Karpas-422 (cell line): ENCODE measurements at regions not wholly inside any gene's neighbourhood (a gene's known extent, or its start where the extent isn't known, plus 50 kb on each side); places are given as distances from the start of the nearest gene placed in this dataset.

Source experiments
- DNase-seq: peaks from one replicate; pipeline ENCODE4 v3.0.0-alpha.2; 2015
- H2AFZ ChIP-seq: fragments of 200-600 bp; sonication (generic); 2 replicates; pipeline ENCODE4 v1.6.1; 2014; ENCODE audit warnings: antibody characterized with exemption, low read length, mixed read lengths
- H3K27ac ChIP-seq: fragments of 200-600 bp; sonication (generic); 2 replicates; pipeline ENCODE4 v1.5.1; 2014; ENCODE audit warnings: mild to moderate bottlenecking, low read length, moderate library complexity
- H3K27me3 ChIP-seq: fragments of 200-600 bp; sonication (generic); 2 replicates; pipeline ENCODE4 v1.6.1; 2014; ENCODE audit warnings: low read length, mixed read lengths
- H3K36me3 ChIP-seq: fragments of 200-600 bp; sonication (generic); 2 replicates; pipeline ENCODE4 v1.6.1; 2014; ENCODE audit warnings: low read length, mixed read lengths; ENCODE audit not compliant: insufficient read depth
- H3K4me1 ChIP-seq: fragments of 200-600 bp; sonication (generic); 2 replicates; pipeline ENCODE4 v1.6.1; 2014; ENCODE audit warnings: mild to moderate bottlenecking, low read length, mixed read lengths
- H3K4me2 ChIP-seq: fragments of 200-600 bp; sonication (generic); 2 replicates; pipeline ENCODE4 v1.6.1; 2014; ENCODE audit warnings: low read length, low read depth, mild to moderate bottlenecking; ENCODE audit not compliant: poor library complexity, severe bottlenecking
- H3K4me3 ChIP-seq: fragments of 200-600 bp; sonication (generic); 2 replicates; pipeline ENCODE4 v1.5.1; 2014; ENCODE audit warnings: mild to moderate bottlenecking, antibody characterized with exemption, low read length, mixed read lengths
- H3K79me2 ChIP-seq: fragments of 200-600 bp; sonication (generic); 2 replicates; pipeline ENCODE4 v1.6.1; 2014; ENCODE audit warnings: mild to moderate bottlenecking, low read length, mixed read lengths
- H3K9ac ChIP-seq: fragments of 200-600 bp; sonication (generic); 2 replicates; pipeline ENCODE4 v1.6.0; 2014; ENCODE audit warnings: low read length
- H3K9me2 ChIP-seq: fragments of 200-600 bp; sonication (generic), shearing (Covaris generic); replicated peaks from 2 replicates; pipeline ENCODE4 v1.6.0; 2014; ENCODE audit warnings: mild to moderate bottlenecking, low read length, moderate library complexity; ENCODE audit not compliant: insufficient read depth
- H3K9me3 ChIP-seq: fragments of 300-700, 200-600 bp; sonication (generic); 2 replicates; pipeline ENCODE4 v1.6.1; 2014; ENCODE audit warnings: low read length, mixed read lengths
- H4K20me1 ChIP-seq: fragments of 200-600 bp; sonication (generic); 2 replicates; pipeline ENCODE4 v1.6.1; 2014; ENCODE audit warnings: mild to moderate bottlenecking, antibody characterized with exemption, low read length, low read depth; ENCODE audit not compliant: insufficient read depth

DNA sequence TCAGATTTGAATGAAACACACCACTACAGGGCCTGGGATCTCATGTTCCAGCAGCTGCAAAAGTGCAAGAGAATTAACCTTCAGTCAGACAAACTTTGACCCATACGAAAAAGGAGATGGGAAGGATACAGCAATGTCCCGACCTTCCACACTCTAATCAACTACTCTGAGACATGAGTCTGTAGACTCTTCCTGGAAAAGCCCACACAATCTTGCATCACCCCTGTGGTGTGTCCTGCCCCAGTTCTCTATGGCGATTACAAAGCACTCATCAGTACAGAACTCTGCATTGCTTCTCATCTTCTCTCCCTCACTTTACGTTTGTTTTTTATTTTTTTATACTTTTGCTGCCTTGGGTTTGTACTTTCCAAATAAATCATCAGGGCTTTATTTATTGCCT lies 241.0 kb upstream of the KIF2A start:
- H3K4me3 ChIP-seq: no peak overlapping the region
- DNase-seq: no peak
- no peaks in the 10 kb centered on the region for H3K79me2 ChIP-seq
- H3K4me2 ChIP-seq: no peak overlapping the region
- no peaks in the 10 kb centered on the region; the same call in 1 of the 2 replicates for H3K27me3 ChIP-seq
- H3K27ac ChIP-seq: no peak overlapping the region
- H3K4me1 ChIP-seq: no peaks in the 10 kb centered on the region
- no peaks in the 10 kb centered on the region for H3K9me2 ChIP-seq
- no peaks in the 10 kb centered on the region for H3K9me3 ChIP-seq
- H3K9ac ChIP-seq: no peak overlapping the region
- H2AFZ ChIP-seq: no peak overlapping the region
- H3K36me3 ChIP-seq: no peaks in the 10 kb centered on the region
- H4K20me1 ChIP-seq: no peaks in the 10 kb centered on the region

DNA sequence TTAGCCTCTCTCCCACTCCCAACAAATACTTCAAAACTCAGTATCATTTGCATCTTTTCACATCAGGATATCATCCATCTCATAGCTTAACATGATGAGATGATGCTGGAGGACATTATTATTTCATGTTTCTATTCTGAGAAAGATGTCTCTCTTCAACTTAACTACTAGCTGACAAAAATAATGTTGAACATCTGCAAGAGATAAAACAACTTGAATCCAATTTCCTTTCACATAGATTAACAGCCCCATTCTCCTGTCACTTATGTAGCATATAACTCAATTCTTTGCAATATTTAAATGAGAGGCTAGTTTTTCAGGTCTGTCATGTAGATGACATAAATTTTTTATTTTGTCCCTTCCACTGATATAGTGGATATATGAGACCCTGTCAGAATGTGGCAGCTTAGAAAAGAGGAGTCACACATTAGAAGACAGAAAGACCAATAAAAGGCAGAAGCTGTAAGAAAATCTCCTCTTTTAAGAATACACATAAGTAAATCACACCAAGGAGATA lies 239.2 kb upstream of the KIF2A start:
- Histone ChIP-seq H3K9me2 (no peaks in the 10 kb centered on the region), H3K27me3 (no peaks in the 10 kb centered on the region; the same call in 1 of the 2 replicates), H3K9me3 (no peaks in the 10 kb centered on the region), H3K4me1 (no peaks in the 10 kb centered on the region), H3K4me3 (no peak overlapping the region), H3K4me2 (no peak overlapping the region), H4K20me1 (no peaks in the 10 kb centered on the region), H3K9ac (no peak overlapping the region), H3K79me2 (no peaks in the 10 kb centered on the region), H3K36me3 (no peaks in the 10 kb centered on the region), H2AFZ (no peak overlapping the region), H3K27ac (no peak overlapping the region)
- DNase-seq: no peak

DNA sequence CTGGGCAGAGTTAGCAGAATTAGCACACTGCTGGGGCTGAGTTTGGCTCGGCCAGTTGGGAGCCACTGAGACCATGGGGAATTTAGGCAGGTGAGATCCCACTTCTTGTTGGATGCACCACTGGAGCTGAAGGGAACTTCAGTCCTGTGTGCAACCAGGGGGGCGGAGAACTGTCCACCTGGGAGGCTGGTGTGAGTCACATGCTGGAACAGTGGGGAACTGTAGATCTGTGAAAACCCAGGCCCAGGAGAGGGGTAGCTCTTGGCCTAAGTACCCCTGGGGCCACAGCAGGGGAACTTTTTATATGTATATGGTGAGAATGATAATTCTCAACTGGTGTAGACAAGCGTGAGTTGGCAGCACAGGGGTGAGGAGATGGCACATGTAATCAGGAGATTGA lies 237.5 kb upstream of the KIF2A start:
- no peak overlapping the region for H3K4me3 ChIP-seq
- no peaks in the 10 kb centered on the region for H3K36me3 ChIP-seq
- H2AFZ ChIP-seq: no peak overlapping the region
- H3K27ac ChIP-seq: no peak overlapping the region
- DNase-seq: no peak
- no peaks in the 10 kb centered on the region; the same call in 1 of the 2 replicates for H3K27me3 ChIP-seq
- H3K4me1 ChIP-seq: no peaks in the 10 kb centered on the region
- H3K9ac ChIP-seq: no peak overlapping the region
- no peaks in the 10 kb centered on the region for H3K9me3 ChIP-seq
- no peaks in the 10 kb centered on the region for H3K79me2 ChIP-seq
- H4K20me1 ChIP-seq: no peaks in the 10 kb centered on the region
- H3K9me2 ChIP-seq: no peaks in the 10 kb centered on the region
- H3K4me2 ChIP-seq: no peak overlapping the region

DNA sequence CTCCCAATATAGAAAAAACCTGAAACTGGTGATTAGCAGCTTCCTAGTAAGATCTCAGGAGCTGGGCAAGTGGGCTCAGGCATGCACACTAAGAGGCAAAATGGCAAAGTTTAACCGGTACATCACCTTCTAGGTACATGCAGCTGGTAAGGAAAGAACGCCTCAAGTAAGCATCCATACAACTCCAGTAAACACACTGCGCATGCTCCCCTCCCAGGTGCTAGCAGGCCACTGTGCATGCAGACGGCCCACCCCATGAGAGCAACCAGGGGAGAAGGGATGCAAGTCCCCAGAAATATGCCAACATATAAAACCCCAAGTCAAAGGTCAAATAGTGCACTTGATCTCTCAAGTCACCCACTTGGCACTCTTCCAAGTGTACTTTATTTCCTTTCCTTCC lies 228.6 kb upstream of the KIF2A start:
- no peak overlapping the region for H3K9ac ChIP-seq
- H3K27me3 ChIP-seq: no peaks in the 10 kb centered on the region
- H3K27ac ChIP-seq: no peak overlapping the region
- no peak overlapping the region for H3K4me3 ChIP-seq
- no peaks in the 10 kb centered on the region for H3K9me2 ChIP-seq
- H2AFZ ChIP-seq: no peak overlapping the region
- H3K36me3 ChIP-seq: no peaks in the 10 kb centered on the region
- no peaks in the 10 kb centered on the region for H3K79me2 ChIP-seq
- no peaks in the 10 kb centered on the region for H3K4me1 ChIP-seq
- no peak overlapping the region for H3K4me2 ChIP-seq
- DNase-seq: no peak
- H4K20me1 ChIP-seq: no peaks in the 10 kb centered on the region
- no peaks in the 10 kb centered on the region for H3K9me3 ChIP-seq

DNA sequence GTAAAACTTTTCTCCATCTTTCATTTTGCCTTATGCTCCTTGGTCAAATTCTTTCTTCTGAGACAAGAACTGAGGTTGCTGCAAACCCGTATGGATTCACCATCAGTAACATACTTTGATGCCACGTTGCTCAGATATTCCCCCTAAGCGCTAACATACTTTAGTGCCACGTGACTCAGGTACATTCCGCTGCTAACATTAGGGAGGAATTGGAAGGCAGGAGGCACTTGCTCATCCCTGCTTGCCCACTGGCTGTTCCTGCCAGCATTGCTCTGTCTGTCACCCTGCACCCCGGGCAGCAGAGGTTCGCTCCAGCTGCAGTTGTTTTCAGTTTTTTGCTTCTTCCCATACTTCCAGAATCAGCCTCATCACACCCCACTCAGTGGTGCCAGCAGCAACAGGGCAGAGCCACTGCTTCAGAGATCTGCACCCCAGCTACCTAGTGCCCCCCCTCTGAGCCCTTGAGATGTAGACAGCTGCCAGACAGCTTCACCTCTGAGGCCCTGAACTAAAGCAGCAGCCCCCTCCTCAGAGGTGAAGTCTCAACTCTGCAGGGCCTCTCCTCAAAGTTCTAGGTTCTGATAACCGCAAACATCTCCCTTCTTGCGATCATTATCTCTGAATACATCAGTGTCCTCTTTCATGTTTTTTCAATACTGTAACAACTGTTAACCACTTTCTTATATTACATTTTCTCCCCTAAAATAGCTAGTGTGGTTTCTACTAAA lies 228.0 kb upstream of the KIF2A start:
- Histone ChIP-seq H4K20me1 (no peaks in the 10 kb centered on the region), H3K79me2 (no peaks in the 10 kb centered on the region), H3K36me3 (no peaks in the 10 kb centered on the region), H3K9me2 (no peaks in the 10 kb centered on the region), H2AFZ (no peak overlapping the region), H3K4me1 (no peaks in the 10 kb centered on the region), H3K4me2 (no peak overlapping the region), H3K27ac (no peak overlapping the region), H3K9ac (no peak overlapping the region), H3K4me3 (no peak overlapping the region), H3K9me3 (no peaks in the 10 kb centered on the region), H3K27me3 (no peaks in the 10 kb centered on the region)
- DNase-seq: no peak

DNA sequence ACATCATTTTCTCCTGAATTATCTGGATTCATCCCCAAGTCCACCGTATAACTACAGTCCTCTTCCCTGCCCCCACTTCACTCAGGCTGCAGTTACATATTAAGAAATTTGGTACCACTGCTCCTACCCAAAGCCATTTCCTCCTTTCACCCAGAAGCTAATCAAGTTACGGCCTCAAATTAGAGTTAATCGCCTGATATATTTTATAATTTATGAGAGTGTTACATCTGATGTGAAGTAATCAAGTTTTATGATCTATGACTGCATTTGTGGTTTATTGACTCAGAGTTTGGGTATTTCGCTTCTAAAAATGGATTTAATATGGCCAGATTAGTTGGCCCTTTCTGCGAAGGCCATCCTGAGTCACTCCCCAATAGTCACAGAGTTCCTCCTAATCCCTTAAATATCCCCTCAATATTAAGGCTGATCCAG lies 223.6 kb upstream of the KIF2A start:
- Histone ChIP-seq H3K27ac (no peak overlapping the region), H3K4me1 (no peaks in the 10 kb centered on the region), H3K27me3 (no peaks in the 10 kb centered on the region), H3K9me3 (no peaks in the 10 kb centered on the region), H3K4me3 (no peak overlapping the region), H3K79me2 (no peaks in the 10 kb centered on the region), H2AFZ (no peak overlapping the region), H3K36me3 (no peaks in the 10 kb centered on the region), H3K4me2 (no peak overlapping the region), H3K9ac (no peak overlapping the region), H4K20me1 (no peaks in the 10 kb centered on the region), H3K9me2 (no peaks in the 10 kb centered on the region)
- DNase-seq: no peak

DNA sequence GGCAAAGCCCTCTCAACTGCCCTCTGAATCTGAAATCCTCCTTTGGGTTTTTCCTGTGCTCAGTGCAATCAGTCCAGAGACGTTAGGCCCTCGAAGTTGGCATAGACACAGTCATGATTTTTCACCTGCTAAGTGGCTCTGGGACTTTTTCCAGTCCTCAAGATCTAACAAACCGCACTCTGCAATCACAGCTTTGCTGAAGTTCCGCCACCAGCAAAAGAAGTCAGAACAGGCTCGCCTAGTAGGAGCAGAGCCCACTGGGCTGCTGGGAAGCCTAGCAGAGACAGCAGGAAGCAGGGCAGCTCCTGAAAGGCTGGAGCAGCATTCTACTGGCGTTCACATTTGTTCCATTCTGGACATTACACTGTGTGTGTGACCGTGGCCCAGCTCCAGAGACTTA lies 222.8 kb upstream of the KIF2A start:
- H3K9me2 ChIP-seq: no peaks in the 10 kb centered on the region
- H4K20me1 ChIP-seq: no peaks in the 10 kb centered on the region
- no peak for DNase-seq
- no peak overlapping the region for H3K27ac ChIP-seq
- H3K79me2 ChIP-seq: no peaks in the 10 kb centered on the region
- no peak overlapping the region for H2AFZ ChIP-seq
- no peaks in the 10 kb centered on the region for H3K36me3 ChIP-seq
- no peak overlapping the region for H3K4me2 ChIP-seq
- H3K4me3 ChIP-seq: no peak overlapping the region
- no peaks in the 10 kb centered on the region for H3K4me1 ChIP-seq
- H3K9me3 ChIP-seq: no peaks in the 10 kb centered on the region
- H3K27me3 ChIP-seq: no peaks in the 10 kb centered on the region
- no peak overlapping the region for H3K9ac ChIP-seq

DNA sequence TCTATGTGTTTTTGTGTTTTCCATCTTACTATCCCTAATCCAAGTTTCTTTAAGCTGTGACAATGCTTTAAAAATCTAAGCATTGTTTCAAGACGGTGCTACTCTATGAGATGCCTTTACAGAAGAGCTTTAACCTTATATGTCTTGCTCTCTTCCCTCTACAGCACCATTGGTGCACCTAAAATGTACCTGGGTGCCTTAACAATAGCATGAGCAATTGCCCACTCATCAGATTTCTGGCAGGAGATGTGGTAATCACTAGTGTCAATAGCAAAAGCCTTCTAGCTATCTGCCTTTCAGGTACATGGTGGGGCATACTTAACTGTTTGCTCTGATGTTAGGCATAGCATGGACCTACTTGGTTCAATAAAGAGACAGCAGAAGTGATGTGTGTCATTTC lies 222.3 kb upstream of the KIF2A start:
- Histone ChIP-seq H3K4me2 (no peak overlapping the region), H4K20me1 (no peaks in the 10 kb centered on the region), H3K36me3 (no peaks in the 10 kb centered on the region), H3K9me3 (no peaks in the 10 kb centered on the region), H3K9ac (no peak overlapping the region), H3K27ac (no peak overlapping the region), H3K9me2 (no peaks in the 10 kb centered on the region), H3K4me1 (no peaks in the 10 kb centered on the region), H3K4me3 (no peak overlapping the region), H2AFZ (no peak overlapping the region), H3K79me2 (no peaks in the 10 kb centered on the region), H3K27me3 (no peaks in the 10 kb centered on the region)
- no peak for DNase-seq
